ENCODE measurements at regions not wholly inside any gene's neighbourhood (a gene's known extent, or its start where the extent isn't known, plus 50 kb on each side); places are given as distances from the start of the nearest gene placed in this dataset.

GRCh38 chrX:38975368-38975942, 174.2 kb downstream of the MID1IP1 start:
- H3K9me2 ChIP-seq (replicated peaks; ENCODE audit: insufficient read depth, low read length): no peaks in the 10 kb centered on the region
- H3K27me3 ChIP-seq (ENCODE audit: low read length): no peaks in the 10 kb centered on the region
- H3K4me3 ChIP-seq (ENCODE audit: insufficient read depth, low read length, poor library complexity, severe bottlenecking): no peak overlapping the region
- no peak overlapping the region for H3K4me2 ChIP-seq (ENCODE audit: low read depth, low read length, poor library complexity, severe bottlenecking)
- no peaks in the 10 kb centered on the region for H3F3A ChIP-seq (ENCODE audit: insufficient read depth)
- H3K79me2 ChIP-seq (ENCODE audit: insufficient read depth, low read length): no peaks in the 10 kb centered on the region
- no peak overlapping the region for H2AFZ ChIP-seq (ENCODE audit: low read depth, low read length, severe bottlenecking)
- no peaks in the 10 kb centered on the region for H3K9me3 ChIP-seq (ENCODE audit: insufficient read depth, low read length)
- H3K36me3 ChIP-seq (ENCODE audit: low read length): no peaks in the 10 kb centered on the region
- H3K27ac ChIP-seq (ENCODE audit: low read depth, low read length): no peak overlapping the region
- no peak for TF ChIP-seq CTCF (IDR thresholded peaks at IDR 0.05; ENCODE audit: insufficient read depth, low read length, poor library complexity, severe bottlenecking)
- no peaks in the 10 kb centered on the region for H4K20me1 ChIP-seq (ENCODE audit: low read depth, low read length)
- H3K9ac ChIP-seq (ENCODE audit: low read length): no peak overlapping the region

GRCh38 chrX:38982370-38982769, 181.1 kb downstream of the MID1IP1 start:
- no peak overlapping the region for H3K27ac ChIP-seq (ENCODE audit: low read depth, low read length)
- no peak overlapping the region for H2AFZ ChIP-seq (ENCODE audit: low read depth, low read length, severe bottlenecking)
- no peak overlapping the region for H3K4me2 ChIP-seq (ENCODE audit: low read depth, low read length, poor library complexity, severe bottlenecking)
- H3K79me2 ChIP-seq (ENCODE audit: insufficient read depth, low read length): no peaks in the 10 kb centered on the region
- no peaks in the 10 kb centered on the region for H3K9me2 ChIP-seq (replicated peaks; ENCODE audit: insufficient read depth, low read length)
- H3F3A ChIP-seq (ENCODE audit: insufficient read depth): no peaks in the 10 kb centered on the region
- H4K20me1 ChIP-seq (ENCODE audit: low read depth, low read length): no peaks in the 10 kb centered on the region
- H3K27me3 ChIP-seq (ENCODE audit: low read length): no peaks in the 10 kb centered on the region
- no peak overlapping the region for H3K9ac ChIP-seq (ENCODE audit: low read length)
- H3K4me3 ChIP-seq (ENCODE audit: insufficient read depth, low read length, poor library complexity, severe bottlenecking): no peak overlapping the region
- TF ChIP-seq EZH2phosphoT487 (conservative IDR thresholded peaks at IDR 0.05; ENCODE audit: low read length) (no peak), CTCF (IDR thresholded peaks at IDR 0.05; ENCODE audit: insufficient read depth, low read length, poor library complexity, severe bottlenecking) (no peak)
- H3K36me3 ChIP-seq (ENCODE audit: low read length): no peaks in the 10 kb centered on the region
- H3K9me3 ChIP-seq (ENCODE audit: insufficient read depth, low read length): no peaks in the 10 kb centered on the region

- H3K9me3 ChIP-seq (ENCODE audit: insufficient read depth, low read length): no peaks in the 10 kb centered on the region
- H3K27ac ChIP-seq (ENCODE audit: low read depth, low read length): no peak overlapping the region
- TF ChIP-seq CTCF (IDR thresholded peaks at IDR 0.05; ENCODE audit: insufficient read depth, low read length, poor library complexity, severe bottlenecking) (no peak), EZH2phosphoT487 (conservative IDR thresholded peaks at IDR 0.05; ENCODE audit: low read length) (no peak)
- H3K4me2 ChIP-seq (ENCODE audit: low read depth, low read length, poor library complexity, severe bottlenecking): no peak overlapping the region
- no peak overlapping the region for H2AFZ ChIP-seq (ENCODE audit: low read depth, low read length, severe bottlenecking)
- no peaks in the 10 kb centered on the region for H3F3A ChIP-seq (ENCODE audit: insufficient read depth)
- H3K9ac ChIP-seq (ENCODE audit: low read length): no peak overlapping the region
- no peaks in the 10 kb centered on the region for H3K9me2 ChIP-seq (replicated peaks; ENCODE audit: insufficient read depth, low read length)
- H4K20me1 ChIP-seq (ENCODE audit: low read depth, low read length): no peaks in the 10 kb centered on the region
- H3K4me3 ChIP-seq (ENCODE audit: insufficient read depth, low read length, poor library complexity, severe bottlenecking): no peak overlapping the region
- no peaks in the 10 kb centered on the region for H3K79me2 ChIP-seq (ENCODE audit: insufficient read depth, low read length)
- no peaks in the 10 kb centered on the region for H3K36me3 ChIP-seq (ENCODE audit: low read length)
- H3K27me3 ChIP-seq (ENCODE audit: low read length): no peaks in the 10 kb centered on the region
These were observed 181.6 kb downstream of the MID1IP1 start for GRCh38 chrX:38982843-38983242.
